Body of pancreas (tissue), 4 donors: ENCODE measurements at regions not wholly inside any gene's neighbourhood (a gene's known extent, or its start where the extent isn't known, plus 50 kb on each side); places are given as distances from the start of the nearest gene placed in this dataset.

Experiments
- ATAC-seq: fragments of 150-250 bp; one replicate; pipeline ENCODE4 v1.9.1; 2016
- DNase-seq, 4 donors: peaks; one replicate each; pipeline ENCODE4 v3.0.0-alpha.2; 2019
- H3K27ac ChIP-seq, 4 donors: fragments of 200-600 bp; sonication (generic); 1 replicate in 3 of 4; 2 replicates in 1 of 4; pipeline versions ENCODE4 v1.5.1 to v1.6.1; 2016 to 2019; ENCODE audit warnings: mild to moderate bottlenecking in 1 of 4, mixed read lengths in 1 of 4, moderate library complexity in 1 of 4
- H3K27me3 ChIP-seq, 2 donors: fragments of 200-600 bp; sonication (generic); one replicate each; pipeline ENCODE4 v1.6.0; 2016; ENCODE audit warnings: mild to moderate bottlenecking in 1 of 2
- H3K36me3 ChIP-seq, 2 donors: fragments of 200-600 bp; sonication (generic); replicated peaks in 1 of 2; 2 replicates each; pipeline ENCODE4 v1.5.1; 2016; ENCODE audit warnings: low read depth in 2 of 2; ENCODE audit not compliant: insufficient read depth in 1 of 2
- H3K4me1 ChIP-seq: fragments of 200-600 bp; sonication (generic); one replicate; pipeline ENCODE4 v1.6.0; 2016
- H3K4me3 ChIP-seq, 2 donors: fragments of 200-600 bp; sonication (generic); 1 replicate in 1 of 2; 2 replicates in 1 of 2; pipeline ENCODE4 v1.5.1; 2016 to 2019
- H3K9me3 ChIP-seq, 3 donors: fragments of 200-600 bp; sonication (generic); 1 replicate in 2 of 3; 2 replicates in 1 of 3; pipeline ENCODE4 v1.5.1; 2016
- CTCF ChIP-seq, 7 experiments: fragments of 450-650 bp in 4 of 7; fragments of 200-600 bp in 3 of 7; sonication (generic) in 3 of 7; IDR thresholded peaks; one replicate each; pipeline ENCODE4 v1.5.1; 2016 to 2019; ENCODE audit warnings: antibody characterized with exemption in 7 of 7
- POLR2A ChIP-seq, 3 donors: fragments of 450-650 bp; IDR thresholded peaks; one replicate each; pipeline ENCODE4 v1.6.1; 2016; ENCODE audit warnings: antibody characterized with exemption in 3 of 3, mild to moderate bottlenecking in 2 of 3
- WGBS, 2 donors: methylation state at CpG; one replicate each; pipeline ENCODE4 v1.1.5; 2017; 5-methylcytosine and 5-hydroxymethylcytosine counted together
- intact Hi-C: fragments of 100-400 bp; cut with DNase I; formaldehyde crosslinking; loops from one replicate; pipeline ENCODE4 v1.15.1; 2023

DNA sequence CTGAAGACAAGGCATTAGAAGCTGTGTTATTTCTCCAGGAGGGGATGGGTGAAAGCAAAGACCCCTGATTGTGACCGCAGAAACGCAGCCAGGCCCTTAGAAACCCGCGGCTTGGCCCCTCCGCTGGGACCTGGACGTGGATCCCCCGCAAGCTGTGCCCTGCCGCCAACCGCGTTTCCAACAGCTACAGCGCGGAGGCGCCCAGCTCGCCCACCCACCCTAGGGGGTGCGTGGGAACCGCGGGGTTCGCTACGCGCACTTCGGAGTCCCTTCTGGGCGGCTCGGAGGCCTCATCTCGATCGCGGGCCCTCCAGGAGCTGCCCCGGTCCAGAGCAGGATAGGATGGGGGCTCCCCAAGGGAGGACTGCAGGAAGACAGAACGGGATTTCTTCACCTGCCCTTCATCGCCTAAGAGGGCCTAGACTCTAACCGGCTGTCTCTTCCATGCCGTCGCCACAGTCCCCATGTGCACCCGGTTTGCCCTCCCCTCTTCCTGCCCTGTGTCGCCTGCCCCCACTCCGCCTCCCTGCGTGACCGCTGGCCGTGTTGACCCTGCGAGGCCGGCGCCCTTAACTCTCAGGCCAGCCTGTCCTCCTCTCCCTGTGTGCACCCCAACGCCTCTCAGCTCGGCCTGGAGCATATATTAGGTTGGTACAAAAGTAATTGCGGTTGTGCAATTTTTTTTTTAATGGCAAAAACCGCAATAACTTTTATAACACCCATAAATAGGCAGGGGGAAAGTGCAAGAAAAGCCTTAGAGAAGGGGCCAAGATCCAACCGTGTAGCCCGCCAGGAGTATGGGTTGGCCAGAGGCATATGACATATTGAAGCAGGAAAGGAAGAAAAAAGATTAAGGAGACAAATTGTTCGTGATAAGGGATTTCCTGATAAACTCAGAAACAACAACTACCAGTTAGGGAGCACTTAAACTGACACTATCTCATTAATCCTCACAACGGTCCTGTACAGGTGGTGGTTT, 68.1 kb upstream of the FREM1 start:
- Histone ChIP-seq H3K36me3 (no peaks in the 10 kb centered on the region), H3K27me3 (no peaks in the 10 kb centered on the region), H3K4me3 (no peak overlapping the region), H3K27ac (no peak overlapping the region), H3K4me1 (no peaks in the 10 kb centered on the region), H3K9me3 (no peaks in the 10 kb centered on the region)
- intact Hi-C loops, result no loop called here
- TF ChIP-seq POLR2A (IDR thresholded peaks at IDR 0.05) (no peak), CTCF (IDR thresholded peaks at IDR 0.05) (no peak)
- WGBS, 2 donors, result 79 to 84% methylated on average over 32 to 48 of the region's 49 CpGs
- ATAC-seq, result no peak
- no peak for DNase-seq

DNA sequence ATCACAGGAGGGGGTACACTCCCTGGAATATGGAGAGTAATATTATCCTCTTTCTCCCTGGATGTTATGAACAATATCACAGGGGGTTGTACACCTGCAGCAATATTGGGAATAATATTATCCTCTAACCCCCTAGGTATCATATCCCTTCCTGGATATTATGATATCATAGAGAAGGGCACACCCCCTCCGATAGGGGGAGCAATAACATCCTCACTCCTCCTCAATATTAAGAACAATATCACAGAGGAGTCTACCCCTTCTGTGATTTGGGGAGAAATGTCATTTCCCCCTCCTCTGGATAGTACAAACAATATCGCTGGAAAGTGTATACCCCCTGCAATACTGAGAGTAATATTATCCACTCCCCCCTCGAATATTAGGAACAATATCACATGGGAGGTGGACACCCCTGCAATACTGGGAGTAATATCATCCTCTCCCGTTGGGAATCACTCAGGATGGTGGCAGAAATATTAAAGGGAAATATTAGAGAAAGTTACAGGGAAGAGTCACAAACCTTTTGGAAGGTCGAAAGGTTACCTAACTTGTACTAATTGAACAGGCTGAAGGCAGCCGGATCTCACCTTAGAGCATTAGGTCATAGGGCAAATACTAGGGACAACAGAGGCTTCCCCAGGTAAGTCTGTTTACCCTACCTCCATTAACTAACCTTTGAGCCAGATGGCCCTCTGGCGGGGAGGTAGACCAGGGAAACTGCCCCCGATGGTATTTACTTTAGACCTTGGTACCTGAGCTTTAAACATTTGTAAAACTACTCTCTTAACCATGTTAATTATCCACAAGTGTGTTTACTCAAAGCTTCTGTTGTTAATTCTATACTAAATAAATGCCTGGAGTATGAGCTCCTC, 57.5 kb upstream of the FREM1 start:
- H3K27me3 ChIP-seq, result no peaks in the 10 kb centered on the region
- DNase-seq (no peak), ATAC-seq (no peak)
- no peaks in the 10 kb centered on the region for H3K36me3 ChIP-seq
- no peak overlapping the region for H3K27ac ChIP-seq
- H3K4me1 ChIP-seq, result peaks cover under 1% of the 10 kb centered on the region
- no peaks in the 10 kb centered on the region for H3K9me3 ChIP-seq
- H3K4me3 ChIP-seq, result no peak overlapping the region
- intact Hi-C loops, result no loop called here
- 68% methylated on average over 8 of the region's 8 CpGs for WGBS, 2 donors
- TF ChIP-seq CTCF (IDR thresholded peaks at IDR 0.05) (no peak), POLR2A (IDR thresholded peaks at IDR 0.05) (no peak)

DNA sequence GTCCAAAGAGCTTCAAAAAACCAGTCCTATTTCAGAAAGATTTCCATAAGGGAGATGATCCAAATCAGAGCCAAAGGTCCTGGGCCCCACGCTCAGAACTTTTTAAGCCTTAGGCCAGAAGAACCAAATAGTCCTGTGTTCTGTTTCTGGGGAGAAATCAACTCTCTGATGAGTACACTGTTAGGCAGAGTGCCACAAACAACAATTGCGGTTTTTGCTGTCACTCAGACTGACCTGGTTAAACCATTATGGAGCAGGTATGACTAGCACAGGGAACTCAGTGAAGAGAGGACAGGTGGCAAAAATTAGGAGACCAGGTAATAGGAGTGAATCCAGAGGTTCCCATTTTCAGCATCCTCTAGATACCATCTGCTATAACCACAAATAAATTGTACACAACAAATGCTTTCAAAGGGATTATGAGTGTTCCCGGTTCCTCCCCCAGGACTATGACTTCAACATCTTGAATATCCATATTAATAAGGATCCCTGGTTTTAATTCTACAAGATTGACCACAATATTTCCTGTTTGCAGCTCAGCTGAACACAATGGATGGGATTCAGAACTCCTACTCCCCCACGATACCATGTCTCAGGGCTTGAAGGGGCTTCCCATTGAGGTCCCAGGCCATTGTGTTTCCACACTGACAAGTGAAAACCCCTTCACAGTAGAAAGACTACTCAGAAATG, 52.1 kb upstream of the FREM1 start:
- TF ChIP-seq CTCF (IDR thresholded peaks at IDR 0.05), result no peak
- TF ChIP-seq POLR2A (IDR thresholded peaks at IDR 0.05), result no peak

GRCh38 chr9:14961372-14962068, 51.3 kb upstream of the FREM1 start:
- ATAC-seq, result peak; percentile 92
- Histone ChIP-seq H3K27ac (peak overlapping the region in 3 of 4 donors; percentile 9 to 40 (median 17)), H3K9me3 (no peaks in the 10 kb centered on the region), H3K36me3 (no peaks in the 10 kb centered on the region), H3K4me3 (no peak overlapping the region), H3K27me3 (no peaks in the 10 kb centered on the region), H3K4me1 (peaks cover 16% of the 10 kb centered on the region)
- intact Hi-C loops, result no loop called here
- DNase-seq, result peak; percentile 56 to 79 (median 66)
- TF ChIP-seq CTCF (IDR thresholded peaks at IDR 0.05) (no peak), POLR2A (IDR thresholded peaks at IDR 0.05) (no peak)
- 40 to 53% methylated on average over 5 to 6 of the region's 6 CpGs for WGBS, 2 donors

More for the DNA sequence above, 52.1 kb upstream of the FREM1 start:
- DNase-seq (peak; percentile 22 to 36 (median 29)), ATAC-seq (peak; percentile 54)
- Histone ChIP-seq H3K4me1 (peaks cover 16% of the 10 kb centered on the region), H3K27ac (peak overlapping the region in 2 of 4 donors; percentile 9 to 40), H3K36me3 (no peaks in the 10 kb centered on the region), H3K9me3 (no peaks in the 10 kb centered on the region), H3K4me3 (no peak overlapping the region), H3K27me3 (no peaks in the 10 kb centered on the region)
- 69 to 81% methylated on average over 4 of the region's 4 CpGs for WGBS, 2 donors
- intact Hi-C loops, result no loop called here
